ENCODE measurements at regions not wholly inside any gene's neighbourhood (a gene's known extent, or its start where the extent isn't known, plus 50 kb on each side); places are given as distances from the start of the nearest gene placed in this dataset.

DNA sequence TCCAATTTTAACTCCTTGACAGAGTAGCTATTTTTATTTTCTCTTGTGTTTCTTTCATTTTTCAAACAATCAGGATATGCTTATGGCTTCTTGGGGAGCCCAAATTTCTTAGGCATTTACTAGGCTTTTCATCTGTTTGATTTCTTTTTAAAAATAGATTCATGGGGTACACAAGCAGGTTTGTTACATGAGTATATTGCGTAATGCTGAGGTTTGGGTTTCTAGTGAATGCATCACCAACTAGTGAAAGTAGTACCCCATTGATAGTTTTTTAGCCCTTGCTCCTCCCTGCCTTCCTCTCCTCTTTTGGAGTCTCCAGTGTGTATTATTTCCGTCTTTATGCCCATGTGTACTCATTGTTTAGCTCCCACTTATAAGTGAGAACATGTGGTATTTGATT is 190.7 kb downstream of the CENPF start:
- peaks cover 0 to 1% (median 0%) of the 10 kb centered on the region in 4 experiments; a peak in 1 of 7 replicates for H3K27me3 ChIP-seq (replicated peaks in 1 of 4; ENCODE audit: control insufficient read depth in 3 of 4, extremely low read depth in 1 of 4, insufficient read depth in 3 of 4, low read length in 3 of 4)
- H3K23me2 ChIP-seq (ENCODE audit: low read depth, low read length): no peaks in the 10 kb centered on the region
- H3K23ac ChIP-seq (ENCODE audit: insufficient read length): no peak overlapping the region
- no peak overlapping the region for H3K4me3 ChIP-seq (ENCODE audit: extremely low read depth in 1 of 4, insufficient read depth in 2 of 4, low read depth in 3 of 4, low read length in 4 of 4)
- no peak overlapping the region for H2BK12ac ChIP-seq (ENCODE audit: low read depth, low read length)
- H4K8ac ChIP-seq (ENCODE audit: extremely low read depth, insufficient read depth, low read length): no peak overlapping the region
- no peak overlapping the region for H2AK5ac ChIP-seq (ENCODE audit: low read depth, low read length)
- no peak overlapping the region for H3K9ac ChIP-seq (replicated peaks in 1 of 4; ENCODE audit: extremely low read depth in 1 of 4, low read depth in 3 of 4, low read length in 3 of 4)
- H2BK15ac ChIP-seq (ENCODE audit: low read length): no peak overlapping the region
- ChIA-PET POLR2A (ENCODE audit: partially characterized antibody) (no interaction called here), CTCF (ENCODE audit: partially characterized antibody) (no interaction called here)
- no peaks in the 10 kb centered on the region for H3K36me3 ChIP-seq (ENCODE audit: control insufficient read depth in 2 of 4, insufficient read depth in 4 of 4, low read length in 3 of 4)
- no peak overlapping the region for H3K18ac ChIP-seq (ENCODE audit: extremely low read depth, low read length)
- H3K79me2 ChIP-seq (ENCODE audit: control insufficient read depth in 1 of 2, insufficient read depth in 2 of 2, low read length in 2 of 2): no peaks in the 10 kb centered on the region
- H4K20me1 ChIP-seq (replicated peaks in 1 of 2; ENCODE audit: control insufficient read depth in 1 of 2, insufficient read depth in 2 of 2, low read length in 2 of 2): no peaks in the 10 kb centered on the region
- no peak for DNase-seq (ENCODE audit: low read depth in 1 of 2, low spot score in 2 of 2)
- no peak overlapping the region for H3K4ac ChIP-seq (replicated peaks; ENCODE audit: insufficient read length, low read depth, low read length)
- no peaks in the 10 kb centered on the region for H3K79me1 ChIP-seq (ENCODE audit: low read depth, low read length)
- H4K91ac ChIP-seq (replicated peaks; ENCODE audit: insufficient read length, low read length): no peak overlapping the region
- H3K56ac ChIP-seq (replicated peaks; ENCODE audit: insufficient read length, low read depth, low read length): no peak overlapping the region
- no peak overlapping the region for H4K5ac ChIP-seq (ENCODE audit: insufficient read length, low read depth, low read length)
- H3K4me1 ChIP-seq (replicated peaks in 1 of 4; ENCODE audit: control insufficient read depth in 3 of 4, insufficient read depth in 4 of 4, low read length in 3 of 4): no peaks in the 10 kb centered on the region
- H2BK120ac ChIP-seq (replicated peaks; ENCODE audit: low read depth, low read length): no peak overlapping the region
- H2BK5ac ChIP-seq (ENCODE audit: low read depth, low read length): no peak overlapping the region
- no peak overlapping the region for H2BK20ac ChIP-seq (ENCODE audit: low read length)
- no peak overlapping the region for H3K27ac ChIP-seq (ENCODE audit: low read depth, low read length)
- H3K4me2 ChIP-seq (ENCODE audit: insufficient read depth in 1 of 2, low read depth in 2 of 2, low read length in 2 of 2): no peak overlapping the region
- H3K14ac ChIP-seq (ENCODE audit: insufficient read length): no peak overlapping the region
- no peak for FAIRE-seq
- WGBS, 2 experiments (ENCODE audit: extremely low coverage in 1 of 2, insufficient coverage in 1 of 2, insufficient read length in 1 of 2, insufficient replicate concordance in 2 of 2, low coverage in 1 of 2, low lambda C conversion rate in 2 of 2, missing lambda C conversion rate in 1 of 2): 82% methylated on average over 2 of the region's 2 CpGs; no CpG with 5 or more reads in 1 of the 2 experiments
- TF ChIP-seq CEBPB (IDR thresholded peaks at IDR 0.05; ENCODE audit: low read depth, low read length) (peak; percentile 90), KDM4A (IDR thresholded peaks at IDR 0.05; ENCODE audit: low read depth, low read length, severe bottlenecking) (no peak)
- H3K9me3 ChIP-seq (ENCODE audit: insufficient read depth in 2 of 2, low read depth in 1 of 2, low read length in 1 of 2): no peaks in the 10 kb centered on the region
- H2AFZ ChIP-seq (ENCODE audit: low read length): no peak overlapping the region
